HepG2 (cell line): ENCODE measurements at regions not wholly inside any gene's neighbourhood (a gene's known extent, or its start where the extent isn't known, plus 50 kb on each side); places are given as distances from the start of the nearest gene placed in this dataset.

ENCODE experiments used
- ATAC-seq: fragments of 200-7000 bp; cut with Tn5 transposase; 3 replicates; pipeline ENCODE4 v1.9.1; 2020; ENCODE audit warnings: mild to moderate bottlenecking, moderate library complexity
- BruUV-seq: library from RNA; stranded (reverse); fragments of 400-500 nt; replicated peaks from 2 replicates; lab custom pipeline; 2021; lab: Mats Ljungman, UMichigan
- CTCF ChIA-PET: fragments of 300-600 bp; formaldehyde crosslinking; extraction: SDS; loops from one replicate; lab custom pipeline; 2021; ENCODE audit warnings: low total read pairs, inconsistent platforms, low intra/inter-chr PET ratio; lab: Yijun Ruan, JAX
- POLR2A ChIA-PET: fragments of 350-600 bp; sonication (Branson Sonifier 250); formaldehyde crosslinking; loops from one replicate; lab custom pipeline; 2020; ENCODE audit warnings: antibody characterized with exemption, inconsistent platforms; lab: Yijun Ruan, JAX
- DNase-seq: peaks from one replicate; pipeline ENCODE4 v3.0.0-alpha.2; 2015; ENCODE audit warnings: low spot score
- FAIRE-seq: peaks from 3 replicates; lab custom pipeline; 2011; peaks lifted over from hg19 to GRCh38; lab: Jason Lieb, UNC
- H2AFZ ChIP-seq: one replicate; pipeline ENCODE4 v1.6.1; 2011; ENCODE audit warnings: low read length, inconsistent platforms
- H3K27ac ChIP-seq: fragments of 300-600 bp; 3 replicates; pipeline ENCODE4 v1.8.0; 2011; ENCODE audit warnings: mixed run types, mild to moderate bottlenecking, mixed read lengths, low read length, inconsistent platforms; ENCODE audit not compliant: insufficient read depth; ENCODE audit errors: extremely low read length
- H3K27me3 ChIP-seq, 2 experiments: fragments of 200-600 bp in 1 of 2; 2 replicates in 1 of 2; 3 replicates in 1 of 2; pipeline versions ENCODE4 v1.6.0 to v1.8.0; 2011; ENCODE audit warnings: low read length in 2 of 2, mild to moderate bottlenecking in 2 of 2, moderate library complexity in 2 of 2, inconsistent platforms in 1 of 2; ENCODE audit not compliant: insufficient read depth in 2 of 2, control insufficient read depth in 1 of 2
- H3K36me3 ChIP-seq, 2 experiments: fragments of 200-600 bp in 1 of 2; replicated peaks in 1 of 2; 2 replicates in 1 of 2; 3 replicates in 1 of 2; pipeline versions ENCODE4 v1.5.1 to v1.8.0; 2011; ENCODE audit warnings: low read length in 2 of 2, inconsistent platforms in 1 of 2; ENCODE audit not compliant: insufficient read depth in 2 of 2, control insufficient read depth in 1 of 2
- H3K4me1 ChIP-seq: 2 replicates; pipeline ENCODE4 v1.5.1; 2012; ENCODE audit warnings: low read length, inconsistent platforms; ENCODE audit not compliant: insufficient read depth
- H3K4me2 ChIP-seq: 2 replicates; pipeline ENCODE4 v1.6.0; 2011; ENCODE audit warnings: low read depth, low read length, inconsistent platforms
- H3K4me3 ChIP-seq, 3 experiments: fragments of 200-600 bp in 1 of 3; sonication (generic), shearing (Covaris generic) in 1 of 3; replicated peaks in 1 of 3; 2 replicates each; pipeline ENCODE4 v1.5.1; 2011 to 2016; ENCODE audit warnings: low read length in 3 of 3, inconsistent platforms in 2 of 3, low read depth in 2 of 3, mild to moderate bottlenecking in 2 of 3, control low read depth in 1 of 3, mixed read lengths in 1 of 3; ENCODE audit not compliant: insufficient read depth in 1 of 3
- H3K79me2 ChIP-seq: one replicate; pipeline ENCODE4 v1.6.1; 2011; ENCODE audit warnings: low read length, inconsistent platforms; ENCODE audit not compliant: insufficient read depth
- H3K9ac ChIP-seq: 2 replicates; pipeline ENCODE4 v1.6.0; 2011; ENCODE audit warnings: mild to moderate bottlenecking, low read depth, low read length, inconsistent platforms; ENCODE audit not compliant: insufficient read depth
- H3K9me3 ChIP-seq: 2 replicates; pipeline ENCODE4 v1.5.1; 2012; ENCODE audit warnings: mild to moderate bottlenecking, low read length
- H4K20me1 ChIP-seq: 2 replicates; pipeline ENCODE4 v1.6.0; 2011; ENCODE audit warnings: inconsistent platforms, mild to moderate bottlenecking, low read length, moderate library complexity; ENCODE audit not compliant: insufficient read depth
- ATF1 ChIP-seq: IDR thresholded peaks from 2 replicates; pipeline ENCODE4 v1.6.1; 2016; ENCODE audit warnings: mild to moderate bottlenecking, control low read depth
- GATAD2A ChIP-seq: IDR thresholded peaks from 2 replicates; pipeline ENCODE4 v1.6.1; 2016
- KAT2B ChIP-seq: fragments of 150-350 bp; IDR thresholded peaks from 2 replicates; pipeline ENCODE4 v1.6.1; 2014; ENCODE audit warnings: low read depth, low read length, borderline replicate concordance
- WGBS: methylation state at CpG from one replicate; pipeline ENCODE4 v1.1.6; 2017; ENCODE audit warnings: low lambda C conversion rate; 5-methylcytosine and 5-hydroxymethylcytosine counted together
- in situ Hi-C: cut with HindIII; loops from 2 replicates; pipeline ENCODE4 v1.10.0; 2017; ENCODE audit warnings: low pct_unique_long_range_greater_than_20kb; ENCODE audit not compliant: extremely low pct_ligation_motif_present
- intact Hi-C: fragments of 100-400 bp; cut with micrococcal nuclease; formaldehyde crosslinking; loops from one replicate; pipeline ENCODE4 v1.10.0; 2022; ENCODE audit not compliant: unreplicated experiment
- TF ChIP-seq, protein P1 (sequence below): sonication (generic); formaldehyde crosslinking; IDR thresholded peaks from 2 replicates; pipeline ENCODE4 v1.5.0; 2020; ENCODE audit warnings: mild to moderate bottlenecking, missing genetic modification reagents, moderate library complexity
- TF ChIP-seq, protein P2 (sequence below): sonication (generic); formaldehyde crosslinking; IDR thresholded peaks from 2 replicates; pipeline ENCODE4 v1.4.0; 2020; ENCODE audit warnings: missing genetic modification reagents
- TF ChIP-seq, protein P3 (sequence below): sonication (generic); formaldehyde crosslinking; IDR thresholded peaks from 2 replicates; pipeline ENCODE4 v1.9.0; 2022; ENCODE audit warnings: missing genetic modification reagents, mild to moderate bottlenecking, borderline replicate concordance
- TF ChIP-seq, protein P4 (sequence below): sonication (generic); formaldehyde crosslinking; IDR thresholded peaks from 2 replicates; pipeline ENCODE4 v1.9.0; 2021; ENCODE audit warnings: missing genetic modification reagents, borderline replicate concordance

DNA sequence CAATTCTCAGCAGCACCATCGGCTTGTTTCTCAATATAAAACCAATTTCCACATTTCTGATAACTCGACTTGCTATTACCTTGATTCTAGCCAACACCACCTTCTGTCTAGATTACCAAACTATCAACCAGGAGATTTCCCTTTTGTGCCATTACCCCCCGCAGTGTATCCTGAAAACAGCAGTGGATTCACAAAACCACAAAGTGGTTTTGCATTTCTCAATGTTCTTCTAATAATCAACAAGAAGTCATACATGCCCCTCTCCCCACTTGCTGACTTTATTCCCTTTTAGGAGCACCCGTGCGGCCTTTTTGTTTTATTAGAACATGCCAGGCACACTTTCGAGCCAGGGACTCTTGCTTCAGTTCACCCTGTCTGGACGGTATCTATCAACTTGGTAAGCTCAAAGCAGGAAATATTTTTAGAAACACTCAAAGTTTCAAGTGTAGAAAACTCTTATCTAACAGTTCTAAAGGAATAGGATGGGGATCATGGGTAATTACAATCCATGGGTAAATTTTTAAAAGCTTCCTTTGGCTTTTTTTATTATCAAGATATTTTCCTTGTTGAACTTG is 967.4 kb downstream of the EFNB2 start:
- Histone ChIP-seq H3K27ac (no peak overlapping the region), H3K79me2 (no peaks in the 10 kb centered on the region), H3K27me3 (no peaks in the 10 kb centered on the region), H3K4me1 (no peaks in the 10 kb centered on the region), H3K4me2 (no peak overlapping the region)
- no TSS peak for BruUV-seq
- CTCF ChIA-PET = no interaction called here
- WGBS = 10% methylated on average over 7 of the region's 7 CpGs
- TF ChIP-seq GATAD2A (no peak), KAT2B (no peak), ATF1 (CRISPR knock-in tag) (no peak)
- TF ChIP-seq, protein P1, sequence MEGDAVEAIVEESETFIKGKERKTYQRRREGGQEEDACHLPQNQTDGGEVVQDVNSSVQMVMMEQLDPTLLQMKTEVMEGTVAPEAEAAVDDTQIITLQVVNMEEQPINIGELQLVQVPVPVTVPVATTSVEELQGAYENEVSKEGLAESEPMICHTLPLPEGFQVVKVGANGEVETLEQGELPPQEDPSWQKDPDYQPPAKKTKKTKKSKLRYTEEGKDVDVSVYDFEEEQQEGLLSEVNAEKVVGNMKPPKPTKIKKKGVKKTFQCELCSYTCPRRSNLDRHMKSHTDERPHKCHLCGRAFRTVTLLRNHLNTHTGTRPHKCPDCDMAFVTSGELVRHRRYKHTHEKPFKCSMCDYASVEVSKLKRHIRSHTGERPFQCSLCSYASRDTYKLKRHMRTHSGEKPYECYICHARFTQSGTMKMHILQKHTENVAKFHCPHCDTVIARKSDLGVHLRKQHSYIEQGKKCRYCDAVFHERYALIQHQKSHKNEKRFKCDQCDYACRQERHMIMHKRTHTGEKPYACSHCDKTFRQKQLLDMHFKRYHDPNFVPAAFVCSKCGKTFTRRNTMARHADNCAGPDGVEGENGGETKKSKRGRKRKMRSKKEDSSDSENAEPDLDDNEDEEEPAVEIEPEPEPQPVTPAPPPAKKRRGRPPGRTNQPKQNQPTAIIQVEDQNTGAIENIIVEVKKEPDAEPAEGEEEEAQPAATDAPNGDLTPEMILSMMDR (CRISPR knock-in tag) = no peak
- TF ChIP-seq, protein P2, sequence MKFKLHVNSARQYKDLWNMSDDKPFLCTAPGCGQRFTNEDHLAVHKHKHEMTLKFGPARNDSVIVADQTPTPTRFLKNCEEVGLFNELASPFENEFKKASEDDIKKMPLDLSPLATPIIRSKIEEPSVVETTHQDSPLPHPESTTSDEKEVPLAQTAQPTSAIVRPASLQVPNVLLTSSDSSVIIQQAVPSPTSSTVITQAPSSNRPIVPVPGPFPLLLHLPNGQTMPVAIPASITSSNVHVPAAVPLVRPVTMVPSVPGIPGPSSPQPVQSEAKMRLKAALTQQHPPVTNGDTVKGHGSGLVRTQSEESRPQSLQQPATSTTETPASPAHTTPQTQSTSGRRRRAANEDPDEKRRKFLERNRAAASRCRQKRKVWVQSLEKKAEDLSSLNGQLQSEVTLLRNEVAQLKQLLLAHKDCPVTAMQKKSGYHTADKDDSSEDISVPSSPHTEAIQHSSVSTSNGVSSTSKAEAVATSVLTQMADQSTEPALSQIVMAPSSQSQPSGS (CRISPR knock-in tag) = no peak
- TF ChIP-seq, protein P3, sequence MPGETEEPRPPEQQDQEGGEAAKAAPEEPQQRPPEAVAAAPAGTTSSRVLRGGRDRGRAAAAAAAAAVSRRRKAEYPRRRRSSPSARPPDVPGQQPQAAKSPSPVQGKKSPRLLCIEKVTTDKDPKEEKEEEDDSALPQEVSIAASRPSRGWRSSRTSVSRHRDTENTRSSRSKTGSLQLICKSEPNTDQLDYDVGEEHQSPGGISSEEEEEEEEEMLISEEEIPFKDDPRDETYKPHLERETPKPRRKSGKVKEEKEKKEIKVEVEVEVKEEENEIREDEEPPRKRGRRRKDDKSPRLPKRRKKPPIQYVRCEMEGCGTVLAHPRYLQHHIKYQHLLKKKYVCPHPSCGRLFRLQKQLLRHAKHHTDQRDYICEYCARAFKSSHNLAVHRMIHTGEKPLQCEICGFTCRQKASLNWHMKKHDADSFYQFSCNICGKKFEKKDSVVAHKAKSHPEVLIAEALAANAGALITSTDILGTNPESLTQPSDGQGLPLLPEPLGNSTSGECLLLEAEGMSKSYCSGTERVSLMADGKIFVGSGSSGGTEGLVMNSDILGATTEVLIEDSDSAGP = no peak
- TF ChIP-seq, protein P4, sequence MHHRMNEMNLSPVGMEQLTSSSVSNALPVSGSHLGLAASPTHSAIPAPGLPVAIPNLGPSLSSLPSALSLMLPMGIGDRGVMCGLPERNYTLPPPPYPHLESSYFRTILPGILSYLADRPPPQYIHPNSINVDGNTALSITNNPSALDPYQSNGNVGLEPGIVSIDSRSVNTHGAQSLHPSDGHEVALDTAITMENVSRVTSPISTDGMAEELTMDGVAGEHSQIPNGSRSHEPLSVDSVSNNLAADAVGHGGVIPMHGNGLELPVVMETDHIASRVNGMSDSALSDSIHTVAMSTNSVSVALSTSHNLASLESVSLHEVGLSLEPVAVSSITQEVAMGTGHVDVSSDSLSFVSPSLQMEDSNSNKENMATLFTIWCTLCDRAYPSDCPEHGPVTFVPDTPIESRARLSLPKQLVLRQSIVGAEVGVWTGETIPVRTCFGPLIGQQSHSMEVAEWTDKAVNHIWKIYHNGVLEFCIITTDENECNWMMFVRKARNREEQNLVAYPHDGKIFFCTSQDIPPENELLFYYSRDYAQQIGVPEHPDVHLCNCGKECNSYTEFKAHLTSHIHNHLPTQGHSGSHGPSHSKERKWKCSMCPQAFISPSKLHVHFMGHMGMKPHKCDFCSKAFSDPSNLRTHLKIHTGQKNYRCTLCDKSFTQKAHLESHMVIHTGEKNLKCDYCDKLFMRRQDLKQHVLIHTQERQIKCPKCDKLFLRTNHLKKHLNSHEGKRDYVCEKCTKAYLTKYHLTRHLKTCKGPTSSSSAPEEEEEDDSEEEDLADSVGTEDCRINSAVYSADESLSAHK (CRISPR knock-in tag) = no peak
- TF ChIP-seq, all 625 proteins: peak for 0
- no peak overlapping the region for H2AFZ ChIP-seq
- intact Hi-C loops = no loop called here
- no peak for DNase-seq
- no peaks in the 10 kb centered on the region for H3K36me3 ChIP-seq
- in situ Hi-C loops = no loop called here
- ATAC-seq = no peak
- FAIRE-seq = no peak
- POLR2A ChIA-PET = no interaction called here
- no peak overlapping the region for H3K4me3 ChIP-seq
- H3K9me3 ChIP-seq = peaks cover 36% of the 10 kb centered on the region
- H4K20me1 ChIP-seq = no peaks in the 10 kb centered on the region
- no peak overlapping the region for H3K9ac ChIP-seq
